GM20431 (cell line): ENCODE measurements at regions not wholly inside any gene's neighbourhood (a gene's known extent, or its start where the extent isn't known, plus 50 kb on each side); places are given as distances from the start of the nearest gene placed in this dataset.

Source experiments
- in situ Hi-C: fragments of 300-500 bp; cut with MseI, MboI; formaldehyde crosslinking; loops from one replicate; pipeline ENCODE4 v1.15.0; 2020; ENCODE audit warnings: low sequenced_read_pairs; ENCODE audit not compliant: unreplicated experiment

DNA sequence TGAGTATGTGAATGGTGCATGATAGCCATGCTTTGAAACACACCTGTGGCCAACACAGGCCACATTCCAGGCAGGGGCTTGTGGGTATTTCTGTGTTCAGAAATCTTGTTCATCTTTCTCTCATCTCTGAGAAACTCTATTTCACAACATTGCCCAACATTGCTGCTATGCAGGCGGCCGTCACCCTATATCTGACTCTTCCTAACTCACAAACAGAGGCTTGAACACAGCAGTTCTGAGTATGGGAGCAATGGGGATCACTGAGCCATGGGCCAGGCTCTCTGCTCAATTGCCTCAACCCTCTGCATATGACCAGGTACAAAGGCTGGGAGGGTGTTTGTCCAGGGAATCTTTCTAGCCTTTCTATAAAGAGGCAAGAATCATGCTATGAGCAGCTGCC is 259.9 kb downstream of the BUD13 start:
- in situ Hi-C loops = no loop called here

DNA sequence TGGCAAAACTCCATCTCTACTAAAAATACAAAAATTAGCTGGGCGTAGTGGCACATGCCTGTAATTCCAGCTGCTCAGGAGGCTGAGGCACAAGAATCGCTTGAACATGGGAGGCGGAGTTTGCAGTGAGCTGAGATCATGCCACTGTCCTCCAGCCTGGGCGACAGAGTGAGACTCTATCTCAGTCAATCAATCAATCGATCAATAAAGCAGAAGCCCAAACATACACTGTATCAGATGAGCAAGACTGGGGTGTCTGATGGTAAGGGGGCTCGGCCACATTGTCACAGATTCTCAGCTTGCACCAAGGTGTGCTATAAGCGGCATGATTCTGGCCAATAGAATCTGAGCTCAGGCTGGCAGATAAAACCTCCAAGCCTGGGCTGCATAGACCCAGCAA is 261.1 kb downstream of the BUD13 start:
- in situ Hi-C loops = no loop called here

DNA sequence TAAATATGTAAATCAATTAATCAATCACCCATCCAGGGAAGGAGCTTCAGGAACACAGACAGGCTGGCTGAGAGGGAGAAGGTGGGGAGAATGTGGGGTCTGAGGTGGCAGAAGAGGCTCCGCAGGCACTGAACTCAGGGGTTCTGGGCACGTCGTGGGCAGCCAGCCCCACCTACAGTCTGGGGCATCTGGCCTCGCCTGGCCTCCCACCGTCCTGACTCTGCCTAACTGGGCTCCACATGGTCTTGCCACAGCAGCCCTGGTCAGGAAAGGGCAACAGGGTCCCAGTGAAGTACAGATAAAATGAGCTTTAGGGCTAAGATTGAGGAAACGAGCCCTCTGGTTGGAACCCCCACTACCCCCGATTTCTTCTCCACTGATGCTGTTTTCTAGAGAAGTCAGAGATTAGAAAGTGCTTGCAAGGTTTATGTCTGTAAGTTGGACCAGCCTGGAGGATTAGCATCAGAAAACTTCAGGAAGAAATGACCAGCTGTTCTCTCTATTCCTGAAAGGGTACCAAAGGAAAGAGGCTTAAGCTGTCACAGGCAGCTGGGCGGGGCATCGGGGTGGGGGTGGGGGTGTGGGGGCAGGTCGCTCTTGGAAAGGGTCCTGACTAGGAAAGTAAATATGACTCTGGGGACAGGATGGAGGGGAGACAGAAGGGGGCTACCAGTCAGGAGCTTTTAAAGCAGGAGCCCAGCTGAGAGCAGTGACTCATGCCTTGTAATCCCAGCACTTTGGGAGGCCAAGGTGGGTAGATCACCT is 261.7 kb downstream of the BUD13 start:
- in situ Hi-C loops = no loop called here

DNA sequence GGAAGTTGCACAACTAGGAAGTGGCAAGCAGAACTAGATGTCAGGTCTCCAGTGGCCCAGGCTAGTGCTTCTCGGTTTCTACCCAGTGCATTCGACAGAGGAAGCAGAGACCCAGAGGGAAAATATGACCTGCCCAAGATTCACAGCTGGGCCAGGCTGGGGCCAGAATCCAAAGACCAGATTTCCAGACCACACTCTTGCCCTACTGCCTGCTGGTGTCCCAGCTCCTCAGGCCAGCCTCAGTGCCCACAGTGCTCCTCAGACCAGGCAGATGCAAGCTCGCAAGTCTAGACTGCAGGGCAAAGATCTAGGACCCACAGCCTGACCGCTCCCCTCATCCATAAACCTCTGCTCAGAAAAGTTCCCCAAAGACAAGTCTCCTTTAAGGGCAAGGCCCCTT is 262.6 kb downstream of the BUD13 start:
- in situ Hi-C loops = no loop called here

DNA sequence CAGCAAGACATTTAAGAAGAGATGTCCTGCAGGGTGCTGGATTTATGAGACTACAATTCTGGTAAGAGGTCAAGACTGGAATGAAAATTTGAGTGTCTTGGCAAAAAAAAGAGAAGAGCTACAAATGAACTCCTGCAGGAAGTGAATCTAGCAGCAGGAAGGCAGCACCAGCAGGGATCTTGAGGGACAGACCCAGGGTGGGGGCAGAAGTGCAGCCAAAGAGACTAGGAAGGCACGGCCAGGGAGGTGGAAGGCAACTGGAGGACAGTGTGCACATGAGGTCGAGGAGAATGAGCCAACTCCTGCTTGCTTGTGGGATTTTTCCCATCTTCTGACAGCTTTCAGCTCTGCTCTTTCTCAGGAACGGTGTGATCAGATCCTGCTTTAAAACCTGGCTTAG is 263.2 kb downstream of the BUD13 start:
- in situ Hi-C loops = no loop called here

DNA sequence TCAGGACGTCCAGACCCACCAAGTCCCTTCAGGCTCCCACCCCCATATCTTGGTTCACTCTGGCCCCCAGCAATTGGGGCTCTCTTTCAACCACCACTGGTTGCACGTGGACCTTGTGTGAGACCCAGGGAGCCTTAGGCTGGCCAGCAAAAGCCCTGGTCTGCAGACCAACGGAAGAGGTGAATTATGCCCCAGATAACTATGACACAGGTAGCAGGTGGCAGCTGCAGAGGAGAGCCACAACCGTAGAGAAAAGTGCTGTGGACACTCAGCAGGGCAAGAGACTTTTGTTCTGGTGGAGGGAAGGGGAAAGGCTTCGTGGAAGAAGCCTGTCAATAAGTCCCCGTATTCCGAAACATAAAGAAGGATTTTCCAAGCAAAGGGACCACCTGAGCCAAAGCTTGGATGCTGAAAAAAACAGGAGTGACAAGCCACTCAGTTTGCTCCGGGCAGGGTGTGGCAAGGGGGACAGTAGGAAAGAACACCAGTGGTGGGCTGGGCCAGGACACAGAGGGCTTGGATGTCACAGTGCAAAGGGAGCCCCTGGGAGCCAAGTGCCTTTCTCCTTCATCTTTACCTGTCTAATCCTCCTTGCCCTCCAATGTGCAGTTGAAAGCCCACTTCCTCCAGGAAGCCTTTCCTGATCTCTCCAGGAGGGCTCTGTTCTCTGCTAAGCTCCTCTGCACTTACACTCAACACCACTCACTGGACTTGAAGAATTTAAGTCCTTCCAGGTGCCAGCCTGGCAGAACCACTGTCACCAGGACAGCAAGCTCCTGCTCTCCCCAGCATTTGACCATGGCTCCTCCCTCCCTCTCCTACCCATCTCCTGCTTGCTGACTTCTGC is 264.7 kb downstream of the BUD13 start:
- in situ Hi-C loops = no loop called here

DNA sequence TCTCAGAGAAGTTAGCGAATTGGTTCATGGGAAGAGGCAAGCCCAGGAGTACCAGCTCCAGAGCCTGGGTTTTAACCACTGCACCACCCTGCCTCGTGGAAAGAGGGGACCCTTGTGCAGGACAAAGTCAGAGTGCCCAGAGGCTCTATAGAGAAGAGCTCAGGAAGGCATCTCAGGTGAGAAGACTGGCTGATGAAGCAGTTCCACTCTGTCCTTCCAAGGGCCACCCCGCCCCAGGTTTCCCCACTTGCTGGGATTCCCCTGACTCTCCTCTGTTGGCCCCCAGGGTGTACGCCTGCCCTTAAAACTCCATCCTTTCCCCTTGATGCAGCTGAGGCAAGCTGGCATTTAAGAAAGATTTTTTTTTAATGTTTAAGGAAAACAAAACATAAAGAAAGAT is 265.8 kb downstream of the BUD13 start:
- in situ Hi-C loops = no loop called here

DNA sequence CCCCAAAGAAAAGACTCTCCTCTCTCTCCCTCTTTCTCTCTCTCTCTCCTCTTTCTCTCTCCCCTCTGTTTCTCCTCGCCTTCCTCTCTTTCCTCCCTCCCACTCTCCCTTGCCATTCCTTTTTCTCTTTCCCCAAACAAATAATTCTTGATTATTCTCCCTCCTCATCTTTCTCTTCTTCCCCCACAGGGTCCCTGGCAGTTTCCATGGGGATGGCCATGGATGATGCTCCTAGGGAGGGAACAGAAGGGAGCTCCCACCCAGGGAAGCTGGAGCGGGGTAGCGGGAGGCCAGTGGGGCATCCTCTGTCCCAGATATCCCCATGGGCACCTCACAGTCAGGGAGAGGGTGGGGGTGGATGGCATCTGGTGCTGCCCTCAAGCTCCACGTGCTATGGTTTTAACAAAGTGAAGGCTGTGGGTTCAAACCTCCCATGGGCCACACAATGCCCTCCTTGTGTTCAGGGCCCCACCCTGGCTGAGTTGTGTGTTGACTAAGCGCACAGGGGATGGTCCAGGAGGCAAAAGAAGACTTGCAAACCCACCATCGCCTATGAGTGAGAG is 266.4 kb downstream of the BUD13 start:
- in situ Hi-C loops = no loop called here

DNA sequence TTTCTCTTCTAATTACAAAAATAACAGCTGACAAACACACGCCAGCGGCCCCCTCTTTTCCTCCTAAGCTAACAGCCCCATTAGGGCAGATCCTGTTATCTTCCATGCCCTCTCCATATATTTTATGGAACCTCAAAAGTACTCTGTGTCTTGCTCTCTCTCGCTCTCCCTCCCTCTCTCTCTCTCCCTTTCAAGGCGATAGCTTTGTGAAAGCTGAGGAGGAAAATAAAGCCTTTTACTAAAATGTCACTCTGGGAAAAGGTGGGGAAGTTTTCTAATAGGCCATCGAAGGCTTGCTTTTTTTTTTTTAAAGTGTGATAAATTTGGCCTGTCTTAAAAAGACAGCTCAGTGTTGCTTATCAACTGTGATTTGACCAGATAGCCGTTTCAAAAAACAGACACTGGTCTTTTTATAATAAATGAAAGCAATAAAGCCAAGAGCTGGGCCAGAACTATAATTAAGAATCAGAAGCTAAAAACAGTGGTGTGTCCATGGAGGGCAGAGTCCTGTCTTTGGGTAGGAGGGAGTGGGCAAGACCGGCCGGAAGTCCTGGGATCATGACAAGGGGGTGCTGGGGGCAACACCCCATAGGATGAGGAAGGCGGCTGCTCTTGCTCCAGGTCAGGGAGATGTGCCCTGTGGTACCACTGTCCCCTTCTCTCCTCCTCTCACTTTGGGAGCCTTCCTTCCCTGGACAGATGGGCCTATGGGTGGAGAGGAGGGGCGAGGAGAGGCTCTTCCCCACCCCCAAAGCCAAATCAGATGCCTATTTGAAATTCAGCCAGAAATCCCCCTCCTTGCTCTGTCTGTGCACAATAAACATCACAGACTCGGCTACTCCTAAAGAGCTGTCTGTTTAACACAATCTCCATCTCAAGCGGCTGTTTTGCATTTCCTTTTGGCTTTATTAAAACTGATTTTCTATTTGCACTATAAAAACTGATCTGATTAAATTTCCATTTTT is 267.2 kb downstream of the BUD13 start:
- in situ Hi-C loops = no loop called here

DNA sequence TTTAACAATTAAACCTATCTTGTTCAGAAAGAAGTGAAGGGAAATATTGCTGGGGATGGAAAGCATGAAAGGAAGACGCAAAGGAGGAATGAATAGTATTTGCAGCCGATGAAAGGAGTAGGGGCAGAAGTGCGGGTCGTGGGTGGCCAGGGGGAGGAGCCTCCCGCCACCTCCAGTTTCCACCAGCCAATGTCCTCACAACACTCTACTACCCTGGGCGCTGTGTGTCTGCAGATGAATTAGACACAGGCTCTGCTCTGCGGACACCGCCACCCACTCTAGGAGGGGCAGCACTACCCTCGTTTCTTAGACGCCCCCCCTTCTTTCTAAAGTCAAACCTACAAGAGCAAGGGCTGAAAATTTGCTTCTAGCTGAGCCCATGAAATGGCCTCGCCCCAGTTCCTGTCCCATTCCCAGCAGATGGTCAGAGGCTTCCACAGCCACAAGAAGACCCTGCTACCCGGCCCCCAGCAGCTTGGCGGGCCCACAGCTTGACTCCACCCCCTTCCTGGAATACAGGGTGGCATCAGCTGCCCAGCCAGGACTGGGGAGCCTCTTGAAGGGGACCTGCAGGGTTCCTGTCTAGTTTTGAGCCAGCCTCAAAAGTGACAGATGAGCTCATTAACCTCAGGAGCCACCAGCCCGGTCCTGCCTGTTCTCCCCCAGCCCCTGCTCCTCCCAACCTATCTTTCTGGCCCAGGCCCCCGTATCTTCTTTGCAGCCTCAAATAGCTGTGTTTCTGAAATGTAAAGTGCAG is 268.1 kb downstream of the BUD13 start:
- in situ Hi-C loops = no loop called here

DNA sequence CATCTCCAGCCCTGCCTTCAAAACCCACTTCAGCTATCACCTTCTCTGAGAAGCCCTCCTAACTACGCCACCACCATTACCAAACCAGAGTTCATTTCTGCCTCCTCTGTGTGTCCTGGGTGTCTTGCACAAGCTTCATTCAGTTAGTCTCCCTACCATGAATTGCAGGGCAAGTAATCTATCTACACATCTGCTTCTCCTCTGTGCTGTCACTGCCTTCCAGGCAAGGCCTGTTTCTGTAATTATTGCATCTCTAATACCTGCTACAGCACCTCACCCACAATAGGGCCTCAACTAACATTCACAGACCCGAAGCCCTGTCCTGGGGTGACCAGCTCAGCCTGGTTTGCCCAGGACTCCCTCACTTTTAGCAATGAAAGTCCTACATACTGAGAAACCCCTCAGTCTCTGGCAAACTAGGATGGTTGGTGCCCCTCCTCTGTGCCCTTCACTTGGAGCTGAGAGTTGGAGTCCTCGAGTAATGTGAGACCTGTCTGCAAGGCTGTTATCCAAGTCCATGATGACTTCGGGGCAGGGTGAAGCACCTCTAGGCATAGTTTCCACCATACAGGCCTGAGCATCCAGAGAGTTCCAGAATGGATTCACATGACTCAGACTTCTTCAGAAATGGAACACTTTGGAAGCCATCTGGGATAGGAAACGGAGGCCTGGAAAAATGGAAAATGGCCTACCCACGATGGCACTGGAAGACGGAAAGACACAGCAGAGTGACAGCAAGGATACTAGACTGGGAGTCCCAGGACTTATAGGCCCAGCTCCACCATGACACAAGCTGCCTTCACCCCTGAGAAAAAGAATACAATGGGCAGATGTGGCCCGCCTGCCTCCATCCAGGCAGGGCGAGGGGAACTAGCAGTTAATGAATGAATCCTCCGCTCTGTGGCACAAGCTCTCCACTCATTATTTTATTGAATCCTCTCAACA is 269.3 kb downstream of the BUD13 start:
- in situ Hi-C loops = no loop called here

DNA sequence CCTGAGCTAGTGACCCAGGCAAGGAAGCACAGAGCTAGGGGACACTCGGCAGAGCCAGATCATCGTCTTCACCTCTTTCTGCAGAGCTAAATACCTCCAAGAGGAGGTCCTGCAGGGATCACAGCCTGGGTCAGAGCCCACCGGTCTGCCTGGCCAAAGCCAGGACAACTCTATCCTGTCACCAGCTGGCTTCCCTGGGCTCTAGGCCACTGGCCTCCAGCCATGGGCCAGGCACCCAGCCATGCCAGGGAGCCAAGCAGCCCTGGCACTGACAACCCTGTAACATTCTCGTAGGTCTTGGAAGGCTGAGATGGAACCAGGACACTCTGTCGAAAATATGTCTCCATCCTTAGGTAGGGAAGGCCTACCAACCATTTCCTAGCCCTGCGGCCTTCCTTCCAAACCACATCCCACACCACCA is 270.1 kb downstream of the BUD13 start:
- in situ Hi-C loops = no loop called here

DNA sequence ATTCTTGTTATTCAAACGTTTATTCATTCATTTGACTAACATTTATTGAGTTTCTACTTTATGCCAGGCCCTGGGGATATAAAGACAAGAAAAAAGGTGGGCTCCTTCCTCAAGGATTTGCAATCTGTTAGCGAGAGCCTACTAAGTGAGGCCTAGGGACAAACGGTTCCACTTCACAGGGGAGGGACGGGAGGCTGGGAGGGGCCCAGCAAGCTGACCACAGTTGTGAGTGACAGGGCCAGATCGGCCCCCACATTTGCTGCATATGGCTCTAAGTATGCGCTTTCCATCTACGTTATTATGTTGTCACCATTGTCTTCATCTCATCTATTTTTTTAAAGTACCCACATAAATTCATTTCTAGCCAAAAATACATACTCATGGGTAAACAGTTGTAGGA is 271.1 kb downstream of the BUD13 start:
- in situ Hi-C loops = no loop called here

DNA sequence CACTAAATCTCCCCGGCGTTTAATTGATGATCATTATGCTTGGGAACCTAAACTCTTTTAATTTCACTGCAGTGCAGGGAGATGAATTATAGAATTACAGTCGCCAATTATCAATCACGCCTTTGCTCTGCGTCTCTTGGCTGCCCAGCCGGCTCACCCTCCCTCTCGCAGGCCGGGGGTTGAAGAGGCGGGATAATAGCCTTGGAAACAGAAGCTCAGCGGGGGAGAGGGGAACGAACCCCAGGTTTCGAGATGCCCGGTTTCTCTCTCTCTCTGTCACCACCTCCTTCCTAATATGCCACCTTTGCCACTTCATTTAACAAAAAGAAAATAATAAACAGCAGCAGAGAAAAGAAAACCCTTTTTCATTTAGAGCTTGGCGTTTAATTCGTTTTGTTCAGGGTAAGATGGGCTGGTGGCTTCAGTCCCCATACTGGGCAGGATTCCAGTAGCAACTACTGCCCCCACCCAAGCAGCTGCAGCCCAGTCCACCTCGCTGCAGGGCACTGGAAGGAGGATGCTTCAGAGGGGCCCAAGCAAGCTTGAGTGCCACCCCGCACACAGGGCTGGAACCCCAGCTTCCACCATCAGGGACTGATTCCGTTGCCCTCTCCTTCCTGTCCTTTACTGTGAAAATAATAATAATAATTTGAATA is 271.7 kb downstream of the BUD13 start:
- in situ Hi-C loops = no loop called here

DNA sequence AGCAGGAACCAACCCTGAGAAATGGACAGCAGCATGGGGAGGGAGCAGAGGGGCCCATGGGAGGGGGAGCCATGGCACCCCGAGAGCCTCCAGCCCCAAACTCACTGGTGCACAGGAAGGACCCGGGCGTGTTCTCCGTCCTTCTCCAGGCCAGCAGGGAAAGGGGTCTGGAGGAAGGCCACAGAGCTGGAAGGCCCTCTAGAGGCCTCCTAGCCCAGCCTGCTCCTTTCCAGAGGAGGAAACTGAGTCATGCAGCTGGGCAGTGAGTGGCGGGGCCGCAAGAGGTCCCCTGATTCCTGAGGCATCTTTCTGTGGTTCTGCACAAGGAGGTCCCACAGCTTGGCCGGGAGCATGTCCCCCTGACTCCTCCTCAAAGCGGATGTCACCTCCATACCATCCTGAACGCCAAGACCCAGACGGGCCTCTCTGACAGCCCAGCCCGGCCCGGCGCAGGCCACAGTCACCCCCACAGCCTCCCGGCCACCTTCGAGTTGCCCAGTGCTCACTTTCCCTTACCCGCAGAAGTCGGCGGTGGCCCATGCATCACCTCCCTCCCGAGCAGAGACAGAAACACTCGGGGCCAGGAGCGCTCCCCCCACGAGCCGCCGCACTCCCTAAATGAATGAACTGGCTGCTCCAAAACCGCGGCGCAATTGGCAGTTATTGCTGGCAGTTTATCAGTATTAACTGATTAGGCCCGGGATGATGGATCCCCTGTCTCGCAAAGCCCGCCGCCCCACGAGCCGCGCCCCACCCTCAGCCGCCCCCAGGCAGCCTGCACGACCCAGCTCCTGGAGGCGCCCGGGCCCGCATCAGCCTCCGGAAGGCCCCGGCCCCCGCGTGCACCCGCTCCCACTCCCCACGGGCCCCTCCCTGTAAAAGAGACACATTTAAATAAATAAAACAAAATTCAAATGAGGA is 272.5 kb downstream of the BUD13 start:
- in situ Hi-C loops = no loop called here

DNA sequence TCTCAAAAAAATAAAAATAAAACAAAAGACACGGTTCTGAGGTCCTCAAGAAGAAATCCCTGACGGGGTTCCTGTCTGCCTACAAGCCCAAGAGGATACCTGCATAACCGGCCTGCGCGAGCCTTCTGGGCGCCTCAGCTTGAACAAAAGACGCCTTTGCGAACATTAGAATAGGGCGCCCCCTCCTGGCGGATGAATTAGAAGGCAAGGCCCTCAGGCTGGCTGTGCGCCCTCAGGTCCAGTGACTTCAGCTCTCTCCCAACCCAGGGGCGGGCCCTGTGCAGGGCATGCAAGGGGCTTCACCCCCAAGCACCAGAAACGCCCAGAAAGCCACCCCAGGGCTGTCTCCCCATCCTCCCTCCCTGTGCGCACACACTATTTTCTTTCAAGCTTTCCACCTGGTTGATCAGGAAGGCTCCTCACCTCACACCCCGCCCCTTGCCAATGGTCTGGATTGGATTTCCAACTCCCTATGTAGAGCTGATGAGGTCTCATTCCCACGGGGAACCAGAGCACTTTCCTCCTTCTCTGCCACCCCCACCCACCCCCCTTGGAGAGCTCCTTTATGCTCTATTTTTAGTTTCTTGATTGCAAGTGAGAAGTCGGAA is 273.3 kb downstream of the BUD13 start:
- in situ Hi-C loops = no loop called here
